Endodermal cell (in vitro differentiated cells): ENCODE measurements at regions not wholly inside any gene's neighbourhood (a gene's known extent, or its start where the extent isn't known, plus 50 kb on each side); places are given as distances from the start of the nearest gene placed in this dataset.

Source experiments
- DNase-seq: peaks from one replicate; pipeline ENCODE4 v3.0.0-alpha.2; 2017
- H3K27ac ChIP-seq: 2 replicates; pipeline ENCODE4 v1.5.1; 2013; ENCODE audit warnings: mild to moderate bottlenecking, low read depth, low read length, moderate library complexity
- H3K27me3 ChIP-seq: 2 replicates; pipeline ENCODE4 v1.6.1; 2013; ENCODE audit warnings: mild to moderate bottlenecking, low read length, moderate library complexity; ENCODE audit not compliant: insufficient read depth, control insufficient read depth, poor library complexity, severe bottlenecking
- H3K36me3 ChIP-seq: 2 replicates; pipeline ENCODE4 v1.7.0; 2013; ENCODE audit warnings: mild to moderate bottlenecking, low read length, moderate library complexity; ENCODE audit not compliant: control insufficient read depth, insufficient read depth
- H3K4me1 ChIP-seq: one replicate; pipeline ENCODE4 v1.7.0; 2013; ENCODE audit warnings: low read length; ENCODE audit not compliant: control insufficient read depth, insufficient read depth
- H3K4me3 ChIP-seq: 2 replicates; pipeline ENCODE4 v1.5.1; 2013; ENCODE audit warnings: mild to moderate bottlenecking, low read length, moderate library complexity
- H3K9ac ChIP-seq: 2 replicates; pipeline ENCODE4 v1.6.1; 2013; ENCODE audit warnings: mild to moderate bottlenecking, low read length, moderate library complexity; ENCODE audit not compliant: poor library complexity, severe bottlenecking; ENCODE audit errors: extremely low read depth
- H3K9me3 ChIP-seq: 2 replicates; pipeline ENCODE4 v1.6.1; 2013; ENCODE audit warnings: mild to moderate bottlenecking, low read length, moderate library complexity; ENCODE audit not compliant: control insufficient read depth
- H3K27ac Mint-ChIP-seq: 2 replicates; pipeline ENCODE4 v1.8.0; 2020; ENCODE audit warnings: mixed read lengths
- H3K27me3 Mint-ChIP-seq: 2 replicates; pipeline ENCODE4 v1.8.0; 2021; ENCODE audit warnings: mild to moderate bottlenecking, mixed read lengths; ENCODE audit not compliant: insufficient read depth
- H3K36me3 Mint-ChIP-seq: 2 replicates; pipeline ENCODE4 v1.8.0; 2020; ENCODE audit warnings: low read depth, mixed read lengths
- H3K4me1 Mint-ChIP-seq: 2 replicates; pipeline ENCODE4 v1.8.0; 2020; ENCODE audit warnings: mixed read lengths
- H3K4me3 Mint-ChIP-seq: 2 replicates; pipeline ENCODE4 v1.8.0; 2020; ENCODE audit warnings: mild to moderate bottlenecking, moderate library complexity, mixed read lengths
- H3K9me3 Mint-ChIP-seq: 2 replicates; pipeline ENCODE4 v1.8.0; 2020; ENCODE audit warnings: mild to moderate bottlenecking, mixed read lengths
- WGBS, 2 experiments: methylation state at CpG; one replicate each; pipeline versions ENCODE4 v1.1.5 to v1.1.7; 2013; ENCODE audit warnings: missing lambda C conversion rate in 2 of 2, mixed read lengths in 1 of 2; ENCODE audit not compliant: insufficient coverage in 1 of 2, insufficient read length in 1 of 2; 5-methylcytosine and 5-hydroxymethylcytosine counted together
- TF ChIP-seq, protein P1 (sequence below): fragments of 200-600 bp; sonication (generic); conservative IDR thresholded peaks from 2 replicates; pipeline ENCODE4 v1.5.0; 2021; ENCODE audit warnings: antibody characterized with exemption, mild to moderate bottlenecking

- Mint-ChIP-seq H3K27me3 (no peaks in the 10 kb centered on the region), H3K4me1 (peaks cover 12% of the 10 kb centered on the region), H3K27ac (no peak overlapping the region), H3K36me3 (no peaks in the 10 kb centered on the region), H3K4me3 (no peak overlapping the region), H3K9me3 (no peaks in the 10 kb centered on the region)
- H3K27me3 ChIP-seq = no peaks in the 10 kb centered on the region
- no peak overlapping the region for H3K9ac ChIP-seq
- H3K9me3 ChIP-seq = no peaks in the 10 kb centered on the region
- H3K4me3 ChIP-seq = no peak overlapping the region
- H3K36me3 ChIP-seq = no peaks in the 10 kb centered on the region
- TF ChIP-seq, protein P1, sequence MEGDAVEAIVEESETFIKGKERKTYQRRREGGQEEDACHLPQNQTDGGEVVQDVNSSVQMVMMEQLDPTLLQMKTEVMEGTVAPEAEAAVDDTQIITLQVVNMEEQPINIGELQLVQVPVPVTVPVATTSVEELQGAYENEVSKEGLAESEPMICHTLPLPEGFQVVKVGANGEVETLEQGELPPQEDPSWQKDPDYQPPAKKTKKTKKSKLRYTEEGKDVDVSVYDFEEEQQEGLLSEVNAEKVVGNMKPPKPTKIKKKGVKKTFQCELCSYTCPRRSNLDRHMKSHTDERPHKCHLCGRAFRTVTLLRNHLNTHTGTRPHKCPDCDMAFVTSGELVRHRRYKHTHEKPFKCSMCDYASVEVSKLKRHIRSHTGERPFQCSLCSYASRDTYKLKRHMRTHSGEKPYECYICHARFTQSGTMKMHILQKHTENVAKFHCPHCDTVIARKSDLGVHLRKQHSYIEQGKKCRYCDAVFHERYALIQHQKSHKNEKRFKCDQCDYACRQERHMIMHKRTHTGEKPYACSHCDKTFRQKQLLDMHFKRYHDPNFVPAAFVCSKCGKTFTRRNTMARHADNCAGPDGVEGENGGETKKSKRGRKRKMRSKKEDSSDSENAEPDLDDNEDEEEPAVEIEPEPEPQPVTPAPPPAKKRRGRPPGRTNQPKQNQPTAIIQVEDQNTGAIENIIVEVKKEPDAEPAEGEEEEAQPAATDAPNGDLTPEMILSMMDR = no peak
- no peak overlapping the region for H3K27ac ChIP-seq
- DNase-seq = no peak
- no peaks in the 10 kb centered on the region for H3K4me1 ChIP-seq
Observed at GRCh38 chr5:90022711-90023053, 386.9 kb downstream of the CETN3 start.

- DNase-seq = no peak
- Mint-ChIP-seq H3K27me3 (no peaks in the 10 kb centered on the region), H3K9me3 (no peaks in the 10 kb centered on the region), H3K27ac (no peak overlapping the region), H3K36me3 (no peaks in the 10 kb centered on the region), H3K4me3 (no peak overlapping the region), H3K4me1 (peaks cover 18% of the 10 kb centered on the region)
- WGBS, 2 experiments = 95% methylated on average over 1 of the region's 1 CpG; no CpG with 5 or more reads in 1 of the 2 experiments
- Histone ChIP-seq H3K9ac (no peak overlapping the region), H3K36me3 (no peaks in the 10 kb centered on the region), H3K27me3 (no peaks in the 10 kb centered on the region), H3K4me1 (peaks cover 1% of the 10 kb centered on the region), H3K9me3 (no peaks in the 10 kb centered on the region), H3K4me3 (no peak overlapping the region), H3K27ac (no peak overlapping the region)
- TF ChIP-seq, protein P1 = no peak
Observed at GRCh38 chr5:90022002-90022710, 387.4 kb downstream of the CETN3 start.

GRCh38 chr5:90020575-90021538, 388.7 kb downstream of the CETN3 start:
- no peak overlapping the region for H3K4me3 ChIP-seq
- peaks cover 6% of the 10 kb centered on the region for H3K4me1 ChIP-seq
- peak overlapping the region; percentile 52 for H3K27ac Mint-ChIP-seq
- H3K36me3 Mint-ChIP-seq = no peaks in the 10 kb centered on the region
- H3K4me1 Mint-ChIP-seq = peaks cover 26% of the 10 kb centered on the region
- H3K36me3 ChIP-seq = no peaks in the 10 kb centered on the region
- no peak overlapping the region for H3K9ac ChIP-seq
- H3K27ac ChIP-seq = no peak overlapping the region
- H3K9me3 ChIP-seq = no peaks in the 10 kb centered on the region
- TF ChIP-seq, protein P1 = no peak
- no peak overlapping the region for H3K4me3 Mint-ChIP-seq
- no peaks in the 10 kb centered on the region for H3K27me3 ChIP-seq
- H3K9me3 Mint-ChIP-seq = no peaks in the 10 kb centered on the region
- no peaks in the 10 kb centered on the region for H3K27me3 Mint-ChIP-seq
- WGBS, 2 experiments = 87 to 96% methylated on average over 5 of the region's 5 CpGs
- no peak for DNase-seq
